Lower leg skin (tissue), 4 donors: ENCODE measurements at regions not wholly inside any gene's neighbourhood (a gene's known extent, or its start where the extent isn't known, plus 50 kb on each side); places are given as distances from the start of the nearest gene placed in this dataset.
A peak's percentile ranks its signal among the peaks of the same experiment; 100 is the strongest.

Source experiments
- DNase-seq, 2 donors: peaks; one replicate each; pipeline ENCODE4 v3.0.0-alpha.2; 2019; ENCODE audit warnings: low spot score in 2 of 2
- H3K4me3 ChIP-seq: fragments of 200-600 bp; sonication (generic); 2 replicates; pipeline ENCODE4 v1.5.1; 2017; ENCODE audit warnings: mild to moderate bottlenecking, low read depth; ENCODE audit not compliant: poor library complexity, severe bottlenecking
- CTCF ChIP-seq, 3 donors: fragments of 450-650 bp; IDR thresholded peaks; one replicate each; pipeline ENCODE4 v1.5.1; 2016; ENCODE audit warnings: antibody characterized with exemption in 3 of 3, mild to moderate bottlenecking in 3 of 3, moderate library complexity in 2 of 3
- POLR2A ChIP-seq, 2 donors: fragments of 450-650 bp; IDR thresholded peaks; one replicate each; pipeline ENCODE4 v1.6.1; 2016 to 2017; ENCODE audit warnings: antibody characterized with exemption in 2 of 2, mild to moderate bottlenecking in 1 of 2, moderate library complexity in 1 of 2
- WGBS, 2 donors: methylation state at CpG; one replicate each; pipeline ENCODE4 v1.1.5; 2018; 5-methylcytosine and 5-hydroxymethylcytosine counted together
- intact Hi-C: fragments of 100-400 bp; cut with DNase I; formaldehyde crosslinking; loops from one replicate; pipeline ENCODE4 v1.15.0; 2023; ENCODE audit warnings: low total_unique reads

- DNase-seq: peak; percentile 16 to 80
- TF ChIP-seq CTCF (IDR thresholded peaks at IDR 0.05) (no peak), POLR2A (IDR thresholded peaks at IDR 0.05) (no peak)
- intact Hi-C loops: no loop called here
- H3K4me3 ChIP-seq: no peak overlapping the region
- WGBS, 2 donors: 14 to 26% methylated on average over 10 of the region's 10 CpGs
These were observed 870.3 kb downstream of the TBC1D22A start for GRCh38 chr22:47632701-47633100.

GRCh38 chr22:47631571-47632102 lies 869.2 kb downstream of the TBC1D22A start:
- DNase-seq: peak; percentile 59 to 88
- intact Hi-C loops: no loop called here
- no peak for TF ChIP-seq CTCF (IDR thresholded peaks at IDR 0.05)
- no peak for TF ChIP-seq POLR2A (IDR thresholded peaks at IDR 0.05)
- WGBS, 2 donors: 56 to 72% methylated on average over 31 of the region's 31 CpGs
- H3K4me3 ChIP-seq: peak overlapping the region; percentile 19

- 70 to 71% methylated on average over 22 of the region's 22 CpGs for WGBS, 2 donors
- no peak overlapping the region for H3K4me3 ChIP-seq
- no peak for TF ChIP-seq CTCF (IDR thresholded peaks at IDR 0.05)
- TF ChIP-seq POLR2A (IDR thresholded peaks at IDR 0.05): no peak
- intact Hi-C loops: no loop called here
- peak; percentile 10 to 71 for DNase-seq
These were observed 868.5 kb downstream of the TBC1D22A start for GRCh38 chr22:47630741-47631534.

GRCh38 chr22:47629791-47630655 lies 867.6 kb downstream of the TBC1D22A start:
- intact Hi-C loops: no loop called here
- H3K4me3 ChIP-seq: no peak overlapping the region
- peak; percentile 8 to 52 for DNase-seq
- 73 to 74% methylated on average over 11 of the region's 11 CpGs for WGBS, 2 donors
- TF ChIP-seq POLR2A (IDR thresholded peaks at IDR 0.05) (no peak), CTCF (IDR thresholded peaks at IDR 0.05) (no peak)

- DNase-seq: peak; percentile 10 to 78
- H3K4me3 ChIP-seq: no peak overlapping the region
- TF ChIP-seq POLR2A (IDR thresholded peaks at IDR 0.05) (no peak), CTCF (IDR thresholded peaks at IDR 0.05) (no peak)
- WGBS, 2 donors: 75 to 76% methylated on average over 16 to 17 of the region's 18 CpGs
- intact Hi-C loops: no loop called here
These were observed 866.8 kb downstream of the TBC1D22A start for GRCh38 chr22:47629273-47629711.
